ENCODE measurements at regions not wholly inside any gene's neighbourhood (a gene's known extent, or its start where the extent isn't known, plus 50 kb on each side); places are given as distances from the start of the nearest gene placed in this dataset.

DNA sequence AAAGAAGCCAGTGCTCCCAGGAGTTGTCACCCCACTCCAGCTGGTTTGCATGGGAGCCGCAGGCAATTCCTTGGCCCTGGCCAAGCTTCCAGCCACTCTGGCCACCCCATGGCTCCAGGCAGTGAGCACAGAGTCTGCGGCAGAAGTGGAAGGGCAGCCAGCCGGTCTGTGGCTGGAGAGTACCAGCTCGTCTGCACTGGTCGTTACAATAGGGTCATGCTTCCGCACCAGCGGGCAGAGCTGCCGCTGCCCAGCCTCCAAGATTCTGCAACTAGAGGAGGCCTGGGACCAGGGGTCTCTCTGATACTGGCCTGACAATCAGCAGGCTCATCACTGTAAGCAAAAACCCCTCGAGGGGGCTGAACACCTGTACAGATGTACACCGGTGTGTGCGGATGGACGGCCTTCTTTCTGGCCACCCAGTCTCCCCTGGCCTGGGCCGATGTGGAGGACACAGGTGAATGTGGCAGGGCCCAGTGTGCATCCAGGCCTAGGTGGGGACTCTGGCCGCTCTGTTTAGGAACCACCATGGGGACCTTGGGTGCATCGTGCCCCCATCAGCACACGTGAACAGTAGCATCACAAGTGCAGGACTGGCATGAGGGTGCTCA lies 51.9 kb upstream of the ODC1 start:
- H3K27me3 Mint-ChIP-seq (ENCODE audit: low read depth), result peaks cover 3% of the 10 kb centered on the region; the same call in 1 of the 2 replicates
- Histone ChIP-seq H2BK5ac (ENCODE audit: insufficient read length, low read length) (no peak overlapping the region), H4K20me1 (ENCODE audit: control insufficient read depth, insufficient read depth, insufficient read length) (no peaks in the 10 kb centered on the region), H2BK15ac (ENCODE audit: low read depth, low read length) (no peak overlapping the region), H4K91ac (ENCODE audit: insufficient read length, low read depth, low read length) (no peak overlapping the region), H3K4me1 (ENCODE audit: insufficient read depth, low read length) (no peaks in the 10 kb centered on the region), H2AK5ac (ENCODE audit: insufficient read length, low read length) (no peak overlapping the region), H2AFZ (ENCODE audit: low read length) (no peak overlapping the region), H3K79me1 (ENCODE audit: insufficient read depth, low read depth, low read length, poor library complexity, severe bottlenecking) (no peaks in the 10 kb centered on the region), H3K27me3 (ENCODE audit: insufficient read depth, low read length) (no peaks in the 10 kb centered on the region), H2BK120ac (ENCODE audit: low read depth, low read length, poor library complexity, severe bottlenecking) (no peak overlapping the region), H2BK12ac (ENCODE audit: insufficient read length, low read depth, low read length) (no peak overlapping the region), H3K56ac (ENCODE audit: insufficient read length, low read depth, low read length) (no peak overlapping the region), H3K9me3 (ENCODE audit: control insufficient read depth, low read depth, low read length) (no peaks in the 10 kb centered on the region), H3T11ph (ENCODE audit: low read length) (no peak overlapping the region), H3K18ac (ENCODE audit: insufficient read length, low read depth, low read length) (no peak overlapping the region), H3K79me2 (ENCODE audit: insufficient read depth, low read length) (no peaks in the 10 kb centered on the region), H3K4me2 (ENCODE audit: insufficient read depth, insufficient read length, low read length) (no peak overlapping the region), H4K8ac (replicated peaks; ENCODE audit: insufficient read length, low read depth, low read length) (no peak overlapping the region), H3K27ac (ENCODE audit: insufficient read length, low read depth, low read length) (no peak overlapping the region), H3K4ac (ENCODE audit: low read depth, low read length) (no peak overlapping the region), H3K9ac (ENCODE audit: extremely low read depth, insufficient read length, low read length) (no peak overlapping the region), H3K14ac (ENCODE audit: insufficient read depth, low read length) (no peak overlapping the region), H4K5ac (ENCODE audit: insufficient read length, low read depth, low read length) (no peak overlapping the region), H3K23me2 (ENCODE audit: insufficient read length, low read depth, low read length, poor library complexity, severe bottlenecking) (no peaks in the 10 kb centered on the region), H2BK20ac (ENCODE audit: low read depth, low read length, poor library complexity, severe bottlenecking) (no peak overlapping the region), H3K23ac (ENCODE audit: insufficient read length, low read depth, low read length) (no peak overlapping the region)
- WGBS (ENCODE audit: extremely low coverage, insufficient read length, low lambda C conversion rate), result no CpG with 5 or more reads among the region's 16 CpGs
- TF ChIP-seq, protein P1, sequence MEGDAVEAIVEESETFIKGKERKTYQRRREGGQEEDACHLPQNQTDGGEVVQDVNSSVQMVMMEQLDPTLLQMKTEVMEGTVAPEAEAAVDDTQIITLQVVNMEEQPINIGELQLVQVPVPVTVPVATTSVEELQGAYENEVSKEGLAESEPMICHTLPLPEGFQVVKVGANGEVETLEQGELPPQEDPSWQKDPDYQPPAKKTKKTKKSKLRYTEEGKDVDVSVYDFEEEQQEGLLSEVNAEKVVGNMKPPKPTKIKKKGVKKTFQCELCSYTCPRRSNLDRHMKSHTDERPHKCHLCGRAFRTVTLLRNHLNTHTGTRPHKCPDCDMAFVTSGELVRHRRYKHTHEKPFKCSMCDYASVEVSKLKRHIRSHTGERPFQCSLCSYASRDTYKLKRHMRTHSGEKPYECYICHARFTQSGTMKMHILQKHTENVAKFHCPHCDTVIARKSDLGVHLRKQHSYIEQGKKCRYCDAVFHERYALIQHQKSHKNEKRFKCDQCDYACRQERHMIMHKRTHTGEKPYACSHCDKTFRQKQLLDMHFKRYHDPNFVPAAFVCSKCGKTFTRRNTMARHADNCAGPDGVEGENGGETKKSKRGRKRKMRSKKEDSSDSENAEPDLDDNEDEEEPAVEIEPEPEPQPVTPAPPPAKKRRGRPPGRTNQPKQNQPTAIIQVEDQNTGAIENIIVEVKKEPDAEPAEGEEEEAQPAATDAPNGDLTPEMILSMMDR (conservative IDR thresholded peaks at IDR 0.05), result no peak
- no peak overlapping the region for H3K4me3 Mint-ChIP-seq
- H3K9me3 Mint-ChIP-seq, result no peaks in the 10 kb centered on the region; a peak in 1 of 5 replicates
- H3K36me3 Mint-ChIP-seq (ENCODE audit: insufficient read depth in 1 of 3, low read depth in 3 of 3), result no peaks in the 10 kb centered on the region; a peak in 1 of 7 replicates
- H3K4me1 Mint-ChIP-seq, result peaks cover 9 to 20% of the 10 kb centered on the region in 2 experiments
- DNase-seq, result no peak
- no peak overlapping the region for H3K27ac Mint-ChIP-seq
